ENCODE measurements at regions not wholly inside any gene's neighbourhood (a gene's known extent, or its start where the extent isn't known, plus 50 kb on each side); places are given as distances from the start of the nearest gene placed in this dataset.

DNA sequence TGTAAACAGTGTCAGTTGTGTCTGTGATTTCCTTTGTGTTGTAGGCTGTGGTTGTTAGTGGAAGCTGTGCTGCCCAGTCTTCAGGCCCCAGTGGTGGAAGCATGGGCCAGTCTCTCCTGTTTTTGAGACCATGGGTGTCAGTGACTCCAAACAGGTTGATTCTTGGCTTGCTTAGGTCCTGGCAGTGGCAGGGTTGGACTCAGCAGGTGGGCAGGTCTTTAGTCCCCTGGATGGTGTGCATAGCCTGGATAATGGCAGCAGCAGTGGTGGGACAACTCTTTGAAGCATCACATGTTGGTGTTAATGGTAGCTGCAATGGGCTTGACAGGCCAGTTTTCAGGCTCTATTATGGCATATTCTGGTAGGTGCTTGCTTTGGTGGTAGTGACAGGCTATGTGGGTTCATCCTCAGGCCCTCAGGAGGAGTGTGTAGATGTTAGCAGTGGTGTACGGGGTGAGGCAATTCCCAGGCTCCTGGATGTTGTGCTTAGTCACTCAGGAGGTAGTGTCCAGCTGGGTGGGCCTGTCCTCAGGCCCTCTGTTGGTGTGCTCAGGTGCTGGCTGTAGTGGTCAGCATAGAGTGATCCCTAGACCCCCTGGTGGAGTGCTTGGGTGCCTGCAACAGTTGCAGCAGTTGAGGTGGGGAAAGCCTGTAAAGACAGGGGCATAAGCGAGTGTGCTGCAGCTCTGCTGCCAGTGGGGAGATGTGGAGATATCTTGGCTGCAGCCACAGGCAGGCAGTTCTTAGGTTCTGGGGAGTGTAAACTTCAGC lies 596.7 kb downstream of the PDCD6IP start:
- TF ChIP-seq, protein P1, sequence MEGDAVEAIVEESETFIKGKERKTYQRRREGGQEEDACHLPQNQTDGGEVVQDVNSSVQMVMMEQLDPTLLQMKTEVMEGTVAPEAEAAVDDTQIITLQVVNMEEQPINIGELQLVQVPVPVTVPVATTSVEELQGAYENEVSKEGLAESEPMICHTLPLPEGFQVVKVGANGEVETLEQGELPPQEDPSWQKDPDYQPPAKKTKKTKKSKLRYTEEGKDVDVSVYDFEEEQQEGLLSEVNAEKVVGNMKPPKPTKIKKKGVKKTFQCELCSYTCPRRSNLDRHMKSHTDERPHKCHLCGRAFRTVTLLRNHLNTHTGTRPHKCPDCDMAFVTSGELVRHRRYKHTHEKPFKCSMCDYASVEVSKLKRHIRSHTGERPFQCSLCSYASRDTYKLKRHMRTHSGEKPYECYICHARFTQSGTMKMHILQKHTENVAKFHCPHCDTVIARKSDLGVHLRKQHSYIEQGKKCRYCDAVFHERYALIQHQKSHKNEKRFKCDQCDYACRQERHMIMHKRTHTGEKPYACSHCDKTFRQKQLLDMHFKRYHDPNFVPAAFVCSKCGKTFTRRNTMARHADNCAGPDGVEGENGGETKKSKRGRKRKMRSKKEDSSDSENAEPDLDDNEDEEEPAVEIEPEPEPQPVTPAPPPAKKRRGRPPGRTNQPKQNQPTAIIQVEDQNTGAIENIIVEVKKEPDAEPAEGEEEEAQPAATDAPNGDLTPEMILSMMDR (IDR thresholded peaks at IDR 0.05; ENCODE audit: insufficient read depth, low read length), result no peak
- no peak for DNase-seq (ENCODE audit: low read depth)
- no peak overlapping the region for H3K4me3 ChIP-seq (ENCODE audit: low read depth, low read length)

DNA sequence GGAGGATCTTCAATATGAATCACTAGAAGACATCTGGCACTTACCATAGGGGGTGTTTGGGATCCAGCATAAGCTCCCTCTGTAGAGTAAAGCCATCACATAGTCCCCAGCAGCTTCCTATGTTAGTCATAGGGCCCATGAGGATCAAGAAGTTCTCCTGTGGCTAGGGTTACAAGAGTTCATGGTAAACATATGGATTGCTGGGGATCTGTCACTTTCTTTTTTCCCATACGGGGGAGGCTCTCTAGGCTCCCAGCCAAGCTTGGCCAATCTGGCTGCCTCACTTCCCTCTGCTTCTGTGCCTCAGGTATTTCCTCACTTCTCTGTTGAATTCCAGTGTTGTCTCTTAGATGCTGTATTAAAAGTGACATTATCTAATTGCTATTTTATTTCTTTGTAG lies 597.9 kb downstream of the PDCD6IP start:
- no peak for DNase-seq (ENCODE audit: low read depth)
- TF ChIP-seq, protein P1 (IDR thresholded peaks at IDR 0.05; ENCODE audit: insufficient read depth, low read length), result no peak
- H3K4me3 ChIP-seq (ENCODE audit: low read depth, low read length), result no peak overlapping the region

DNA sequence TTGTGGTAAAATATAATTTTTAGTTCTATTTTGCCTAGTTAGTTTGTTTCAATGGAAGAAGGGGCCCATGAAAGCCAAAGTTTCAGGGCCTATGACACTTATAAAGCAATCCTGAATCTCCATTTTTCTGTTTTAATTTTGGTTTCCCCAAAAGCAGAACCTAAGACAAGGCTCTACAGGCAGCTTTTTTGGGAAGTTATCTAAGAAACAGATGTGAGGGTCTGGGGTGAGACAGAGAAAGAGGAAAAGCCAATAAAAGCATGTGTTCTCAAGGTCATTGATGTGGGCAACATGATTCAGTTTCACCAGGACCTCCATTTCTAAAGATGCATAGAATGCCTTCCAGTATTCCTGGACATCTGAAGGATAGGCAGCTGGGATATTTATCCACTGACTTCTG lies 598.5 kb downstream of the PDCD6IP start:
- H3K4me3 ChIP-seq (ENCODE audit: low read depth, low read length), result no peak overlapping the region
- TF ChIP-seq, protein P1 (IDR thresholded peaks at IDR 0.05; ENCODE audit: insufficient read depth, low read length), result no peak
- DNase-seq (ENCODE audit: low read depth), result no peak

DNA sequence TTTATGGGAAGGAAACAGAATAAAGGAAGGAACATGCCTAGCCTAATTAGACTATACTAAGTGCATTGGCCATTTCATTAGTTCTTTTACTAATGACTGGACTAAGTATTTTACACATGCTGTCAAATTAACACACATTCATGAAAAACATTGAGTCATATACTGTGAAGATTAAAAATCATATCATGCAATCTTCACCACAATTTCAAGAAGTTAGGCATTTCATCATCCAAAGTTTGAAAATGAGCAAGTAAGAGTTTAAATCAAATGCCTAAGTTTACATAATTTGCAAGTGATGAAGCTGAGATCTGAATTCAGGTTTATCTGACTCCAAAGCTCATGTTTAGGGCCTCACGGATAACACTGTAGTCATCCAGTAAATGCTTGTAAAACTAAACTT lies 601.0 kb downstream of the PDCD6IP start:
- H3K4me3 ChIP-seq (ENCODE audit: low read depth, low read length), result no peak overlapping the region
- no peak for DNase-seq (ENCODE audit: low read depth)
- TF ChIP-seq, protein P1 (IDR thresholded peaks at IDR 0.05; ENCODE audit: insufficient read depth, low read length), result no peak

DNA sequence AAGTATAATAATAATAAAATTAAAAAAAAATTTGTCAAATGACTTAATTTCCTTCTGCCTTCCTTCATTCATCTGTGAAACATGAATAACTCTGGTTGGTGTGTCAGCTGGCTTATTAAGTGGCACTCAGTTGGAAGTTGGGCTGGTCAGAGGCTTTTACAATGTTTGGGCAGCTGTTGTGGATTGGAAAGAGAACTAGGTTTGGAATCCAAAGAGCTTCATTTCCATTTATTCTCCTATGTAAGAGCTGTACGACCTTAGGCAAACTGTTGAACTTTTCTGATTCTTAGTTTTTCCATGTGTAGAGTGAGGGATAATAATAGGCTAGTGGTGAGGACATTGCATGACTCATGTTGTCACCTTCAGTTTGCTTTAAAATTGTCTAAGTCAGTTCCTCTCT lies 606.7 kb downstream of the PDCD6IP start:
- no peak for DNase-seq (ENCODE audit: low read depth)
- TF ChIP-seq, protein P1 (IDR thresholded peaks at IDR 0.05; ENCODE audit: insufficient read depth, low read length), result no peak
- no peak overlapping the region for H3K4me3 ChIP-seq (ENCODE audit: low read depth, low read length)

DNA sequence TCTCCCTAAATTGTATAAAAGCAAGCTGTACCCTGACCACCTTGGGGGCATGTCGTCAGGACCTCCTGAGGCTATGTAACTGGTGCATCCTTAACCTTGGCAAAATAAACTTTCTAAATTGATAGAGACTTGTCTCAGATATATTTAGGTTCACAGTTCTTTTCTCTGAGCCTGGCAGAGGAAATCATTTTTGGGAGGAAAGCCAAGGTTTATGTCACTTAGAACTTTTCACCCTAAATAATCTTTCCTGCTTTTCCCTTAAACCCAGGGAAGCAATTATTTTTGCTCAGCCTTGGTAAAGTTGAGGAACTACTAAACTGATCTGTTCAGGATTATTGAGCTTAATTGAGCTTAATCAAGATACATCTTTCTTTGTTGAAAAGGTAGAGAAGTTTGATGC lies 608.9 kb downstream of the PDCD6IP start:
- TF ChIP-seq, protein P1 (IDR thresholded peaks at IDR 0.05; ENCODE audit: insufficient read depth, low read length), result no peak
- H3K4me3 ChIP-seq (ENCODE audit: low read depth, low read length), result no peak overlapping the region
- DNase-seq (ENCODE audit: low read depth), result no peak

DNA sequence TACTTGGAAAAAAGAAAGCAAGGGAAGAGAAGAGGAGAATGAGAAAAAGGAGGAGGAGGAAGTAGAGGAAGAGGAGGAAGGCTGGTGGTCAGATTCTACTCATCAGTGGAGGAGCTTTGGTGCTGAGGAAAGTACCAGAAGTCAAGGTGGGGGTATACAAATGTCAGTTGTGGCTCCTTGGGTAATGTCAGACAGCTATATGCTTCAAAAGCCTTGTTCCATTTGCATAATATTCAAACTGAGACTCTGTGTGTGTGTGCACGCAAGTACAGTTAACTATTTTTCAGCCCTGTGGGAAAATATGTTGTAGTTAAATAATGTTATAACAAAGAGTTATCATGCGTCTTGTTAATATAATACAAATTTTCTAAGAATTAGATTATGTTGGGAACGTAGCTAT lies 609.7 kb downstream of the PDCD6IP start:
- no peak for DNase-seq (ENCODE audit: low read depth)
- no peak overlapping the region for H3K4me3 ChIP-seq (ENCODE audit: low read depth, low read length)
- TF ChIP-seq, protein P1 (IDR thresholded peaks at IDR 0.05; ENCODE audit: insufficient read depth, low read length), result no peak
